Trophoblast cell (in vitro differentiated cells and primary cell): ENCODE measurements at regions not wholly inside any gene's neighbourhood (a gene's known extent, or its start where the extent isn't known, plus 50 kb on each side); places are given as distances from the start of the nearest gene placed in this dataset.

Experiments used
- DNase-seq, 2 donors: peaks; one replicate each; pipeline ENCODE4 v3.0.0-alpha.2; 2016
- H2AFZ ChIP-seq: 2 replicates; pipeline ENCODE4 v1.6.1; 2013; ENCODE audit warnings: low read length, moderate library complexity, mild to moderate bottlenecking; ENCODE audit not compliant: insufficient read depth, poor library complexity
- H2AK5ac ChIP-seq: 2 replicates; pipeline ENCODE4 v1.6.1; 2013; ENCODE audit warnings: mild to moderate bottlenecking, low read length
- H2BK120ac ChIP-seq: 2 replicates; pipeline ENCODE4 v1.6.1; 2013; ENCODE audit warnings: low read length, mild to moderate bottlenecking, moderate library complexity; ENCODE audit not compliant: insufficient read depth, poor library complexity
- H2BK12ac ChIP-seq: 2 replicates; pipeline ENCODE4 v1.6.1; 2013; ENCODE audit warnings: mild to moderate bottlenecking, low read length, moderate library complexity
- H2BK5ac ChIP-seq: 2 replicates; pipeline ENCODE4 v1.6.1; 2013; ENCODE audit warnings: low read length, low read depth, moderate library complexity, mild to moderate bottlenecking; ENCODE audit not compliant: poor library complexity
- H3K14ac ChIP-seq: 2 replicates; pipeline ENCODE4 v1.6.1; 2013; ENCODE audit warnings: mild to moderate bottlenecking, low read length
- H3K18ac ChIP-seq: 2 replicates; pipeline ENCODE4 v1.6.1; 2013; ENCODE audit warnings: mild to moderate bottlenecking, low read length
- H3K23ac ChIP-seq: 2 replicates; pipeline ENCODE4 v1.6.1; 2013; ENCODE audit warnings: low read length
- H3K27ac ChIP-seq: 2 replicates; pipeline ENCODE4 v1.5.1; 2013; ENCODE audit warnings: low read depth, mild to moderate bottlenecking, inconsistent platforms, low read length, moderate library complexity
- H3K27me3 ChIP-seq: 2 replicates; pipeline ENCODE4 v1.6.1; 2013; ENCODE audit warnings: inconsistent platforms, mild to moderate bottlenecking, low read length, moderate library complexity; ENCODE audit not compliant: insufficient read depth
- H3K36me3 ChIP-seq, 2 experiments: 1 replicate in 1 of 2; 2 replicates in 1 of 2; pipeline ENCODE4 v1.6.1; 2013; ENCODE audit warnings: low read length in 2 of 2, mild to moderate bottlenecking in 2 of 2, moderate library complexity in 1 of 2; ENCODE audit not compliant: insufficient read depth in 2 of 2, control insufficient read depth in 1 of 2
- H3K4ac ChIP-seq: 2 replicates; pipeline ENCODE4 v1.6.1; 2013; ENCODE audit warnings: low read depth, mild to moderate bottlenecking, low read length, moderate library complexity
- H3K4me1 ChIP-seq, 2 experiments: 1 replicate in 1 of 2; 2 replicates in 1 of 2; pipeline ENCODE4 v1.6.1; 2013; ENCODE audit warnings: low read length in 2 of 2, mild to moderate bottlenecking in 2 of 2, moderate library complexity in 1 of 2; ENCODE audit not compliant: insufficient read depth in 2 of 2, control insufficient read depth in 1 of 2
- H3K4me2 ChIP-seq: 2 replicates; pipeline ENCODE4 v1.6.1; 2013; ENCODE audit warnings: inconsistent platforms, mild to moderate bottlenecking, low read length, moderate library complexity
- H3K4me3 ChIP-seq: 2 replicates; pipeline ENCODE4 v1.5.1; 2013; ENCODE audit warnings: mild to moderate bottlenecking, low read depth, low read length, inconsistent platforms
- H3K79me1 ChIP-seq: one replicate; pipeline ENCODE4 v1.6.1; 2013; ENCODE audit warnings: low read length
- H3K79me2 ChIP-seq: 2 replicates; pipeline ENCODE4 v1.6.1; 2013; ENCODE audit warnings: low read length, mild to moderate bottlenecking; ENCODE audit not compliant: control insufficient read depth, insufficient read depth, poor library complexity
- H3K9ac ChIP-seq: 2 replicates; pipeline ENCODE4 v1.6.1; 2013; ENCODE audit warnings: mild to moderate bottlenecking, low read length
- H3K9me3 ChIP-seq: 2 replicates; pipeline ENCODE4 v1.6.1; 2013; ENCODE audit warnings: low read depth, mild to moderate bottlenecking, control low read depth, inconsistent platforms, low read length; ENCODE audit not compliant: insufficient read depth
- H4K12ac ChIP-seq: 2 replicates; pipeline ENCODE4 v1.6.1; 2013; ENCODE audit warnings: low read depth, mild to moderate bottlenecking, low read length, moderate library complexity
- H4K8ac ChIP-seq: 2 replicates; pipeline ENCODE4 v1.6.1; 2013; ENCODE audit warnings: low read depth, mild to moderate bottlenecking, low read length, moderate library complexity
- H4K91ac ChIP-seq: one replicate; pipeline ENCODE4 v1.6.1; 2013; ENCODE audit warnings: low read depth, mild to moderate bottlenecking, low read length, moderate library complexity
- WGBS: extraction: QIAGEN DNeasy Blood & Tissue Kit; methylation state at CpG from one replicate; pipeline ENCODE4 v1.1.7; 2013; ENCODE audit warnings: missing lambda C conversion rate; ENCODE audit not compliant: insufficient read length, insufficient coverage; ENCODE audit errors: extremely low coverage; 5-methylcytosine and 5-hydroxymethylcytosine counted together

- H3K9me3 ChIP-seq = no peaks in the 10 kb centered on the region
- H2AFZ ChIP-seq = no peak overlapping the region
- H3K27ac ChIP-seq = no peak overlapping the region
- H3K9ac ChIP-seq = no peak overlapping the region
- no peaks in the 10 kb centered on the region for H3K79me1 ChIP-seq
- H3K36me3 ChIP-seq = no peaks in the 10 kb centered on the region
- H4K8ac ChIP-seq = no peak overlapping the region
- H3K27me3 ChIP-seq = no peaks in the 10 kb centered on the region
- no peak overlapping the region for H4K91ac ChIP-seq
- H3K4me3 ChIP-seq = no peak overlapping the region
- no peak overlapping the region for H3K14ac ChIP-seq
- no peak overlapping the region for H2BK120ac ChIP-seq
- H3K4me1 ChIP-seq = no peaks in the 10 kb centered on the region
- no peak overlapping the region for H3K23ac ChIP-seq
- H4K12ac ChIP-seq = no peak overlapping the region
- no peak overlapping the region for H2AK5ac ChIP-seq
- no peak overlapping the region for H2BK5ac ChIP-seq
- H3K4ac ChIP-seq = no peak overlapping the region
- no peak overlapping the region for H3K18ac ChIP-seq
- no peak overlapping the region for H3K4me2 ChIP-seq
- no CpG with 5 or more reads among the region's 1 CpG for WGBS
- H2BK12ac ChIP-seq = no peak overlapping the region
- DNase-seq = no peak
- H3K79me2 ChIP-seq = no peaks in the 10 kb centered on the region
Observed at GRCh38 chr11:24084956-24085355, 411.9 kb upstream of the LUZP2 start.

- H2BK5ac ChIP-seq = no peak overlapping the region
- H3K9ac ChIP-seq = no peak overlapping the region
- no peak overlapping the region for H3K23ac ChIP-seq
- H3K36me3 ChIP-seq = no peaks in the 10 kb centered on the region
- H3K27me3 ChIP-seq = no peaks in the 10 kb centered on the region
- DNase-seq = no peak
- H2BK120ac ChIP-seq = no peak overlapping the region
- no peaks in the 10 kb centered on the region for H3K79me2 ChIP-seq
- no peaks in the 10 kb centered on the region for H3K79me1 ChIP-seq
- H3K4me3 ChIP-seq = no peak overlapping the region
- H3K9me3 ChIP-seq = no peaks in the 10 kb centered on the region
- H3K14ac ChIP-seq = no peak overlapping the region
- H2AFZ ChIP-seq = no peak overlapping the region
- WGBS = no CpG with 5 or more reads among the region's 2 CpGs
- H3K4ac ChIP-seq = no peak overlapping the region
- no peak overlapping the region for H4K8ac ChIP-seq
- H4K91ac ChIP-seq = no peak overlapping the region
- H3K4me1 ChIP-seq = no peaks in the 10 kb centered on the region
- H2AK5ac ChIP-seq = no peak overlapping the region
- no peak overlapping the region for H3K27ac ChIP-seq
- H4K12ac ChIP-seq = no peak overlapping the region
- H2BK12ac ChIP-seq = no peak overlapping the region
- H3K4me2 ChIP-seq = no peak overlapping the region
- H3K18ac ChIP-seq = no peak overlapping the region
Observed at GRCh38 chr11:24086921-24087320, 409.9 kb upstream of the LUZP2 start.

- Histone ChIP-seq H3K4ac (no peak overlapping the region), H3K9me3 (no peaks in the 10 kb centered on the region), H3K79me1 (no peaks in the 10 kb centered on the region), H4K12ac (no peak overlapping the region), H3K4me1 (no peaks in the 10 kb centered on the region), H3K4me2 (no peak overlapping the region), H4K8ac (no peak overlapping the region), H3K4me3 (no peak overlapping the region), H4K91ac (no peak overlapping the region), H3K79me2 (no peaks in the 10 kb centered on the region), H2BK12ac (no peak overlapping the region), H3K18ac (no peak overlapping the region), H3K27me3 (no peaks in the 10 kb centered on the region), H2AK5ac (no peak overlapping the region), H3K14ac (no peak overlapping the region), H2BK5ac (no peak overlapping the region), H2AFZ (no peak overlapping the region), H3K36me3 (no peaks in the 10 kb centered on the region), H3K9ac (no peak overlapping the region), H3K23ac (no peak overlapping the region), H2BK120ac (no peak overlapping the region), H3K27ac (no peak overlapping the region)
- no CpG with 5 or more reads among the region's 2 CpGs for WGBS
- DNase-seq = no peak
Observed at GRCh38 chr11:24091594-24091993, 405.3 kb upstream of the LUZP2 start.

GRCh38 chr11:24093375-24093774 lies 403.5 kb upstream of the LUZP2 start:
- Histone ChIP-seq H3K4ac (no peak overlapping the region), H3K9me3 (no peaks in the 10 kb centered on the region), H4K91ac (no peak overlapping the region), H3K23ac (no peak overlapping the region), H4K8ac (no peak overlapping the region), H3K4me2 (no peak overlapping the region), H3K27me3 (no peaks in the 10 kb centered on the region), H2BK5ac (no peak overlapping the region), H3K9ac (no peak overlapping the region), H3K4me3 (no peak overlapping the region), H3K27ac (no peak overlapping the region), H2BK12ac (no peak overlapping the region), H3K79me2 (no peaks in the 10 kb centered on the region), H3K4me1 (no peaks in the 10 kb centered on the region), H2AK5ac (no peak overlapping the region), H2AFZ (no peak overlapping the region), H2BK120ac (no peak overlapping the region), H3K36me3 (no peaks in the 10 kb centered on the region), H3K79me1 (no peaks in the 10 kb centered on the region), H4K12ac (no peak overlapping the region), H3K14ac (no peak overlapping the region), H3K18ac (no peak overlapping the region)
- WGBS = no CpG with 5 or more reads among the region's 2 CpGs
- no peak for DNase-seq
